H1 (cell line): ENCODE measurements at regions not wholly inside any gene's neighbourhood (a gene's known extent, or its start where the extent isn't known, plus 50 kb on each side); places are given as distances from the start of the nearest gene placed in this dataset.

Experiments
- CTCF ChIA-PET: fragments of 300-600 bp; sonication (Branson Sonifier 250); formaldehyde crosslinking; loops from one replicate; lab custom pipeline; 2021; ENCODE audit not compliant: partially characterized antibody; lab: Charles Lee
- POLR2A ChIA-PET: fragments of 300-600 bp; sonication (Branson Sonifier 250); formaldehyde crosslinking; loops from one replicate; lab custom pipeline; 2021; ENCODE audit warnings: inconsistent platforms; ENCODE audit not compliant: partially characterized antibody; lab: Charles Lee
- DNase-seq, 2 experiments: peaks; one replicate each; pipeline versions ENCODE4 v3.0.0 to v3.0.0-alpha.2; 2010 to 2022; ENCODE audit warnings: low spot score in 2 of 2, low read depth in 1 of 2, mixed read lengths in 1 of 2
- FAIRE-seq: peaks from 2 replicates; lab custom pipeline; 2011; peaks lifted over from hg19 to GRCh38; lab: Jason Lieb, UNC
- H2AFZ ChIP-seq: 2 replicates; pipeline ENCODE4 v1.8.1; 2012; ENCODE audit warnings: low read length, inconsistent platforms
- H2AK5ac ChIP-seq: 2 replicates; pipeline ENCODE4 v1.6.1; 2013; ENCODE audit warnings: low read depth, low read length
- H2BK120ac ChIP-seq: replicated peaks from 2 replicates; pipeline ENCODE3; 2013; ENCODE audit warnings: low read depth, low read length, inconsistent platforms
- H2BK12ac ChIP-seq: 2 replicates; pipeline ENCODE4 v1.6.1; 2013; ENCODE audit warnings: low read depth, low read length
- H2BK15ac ChIP-seq: 2 replicates; pipeline ENCODE4 v1.6.1; 2013; ENCODE audit warnings: low read length
- H2BK20ac ChIP-seq: 2 replicates; pipeline ENCODE4 v1.6.1; 2013; ENCODE audit warnings: low read length
- H2BK5ac ChIP-seq: 2 replicates; pipeline ENCODE4 v1.6.1; 2013; ENCODE audit warnings: low read depth, low read length
- H3K14ac ChIP-seq: 2 replicates; pipeline ENCODE4 v1.6.1; 2013; ENCODE audit warnings: inconsistent platforms; ENCODE audit not compliant: insufficient read length
- H3K18ac ChIP-seq: 2 replicates; pipeline ENCODE4 v1.6.1; 2013; ENCODE audit warnings: low read length; ENCODE audit errors: extremely low read depth
- H3K23ac ChIP-seq: 2 replicates; pipeline ENCODE4 v1.6.1; 2013; ENCODE audit warnings: inconsistent platforms; ENCODE audit not compliant: insufficient read length
- H3K23me2 ChIP-seq: 2 replicates; pipeline ENCODE4 v1.6.1; 2013; ENCODE audit warnings: low read depth, low read length
- H3K27ac ChIP-seq: 2 replicates; pipeline ENCODE4 v1.6.1; 2011; ENCODE audit warnings: low read depth, low read length, inconsistent platforms
- H3K27me3 ChIP-seq, 4 experiments: replicated peaks in 1 of 4; 1 replicate in 1 of 4; 2 replicates in 3 of 4; pipeline versions ENCODE4 v1.6.1 to v1.8.1; 2011 to 2013; ENCODE audit warnings: low read length in 3 of 4, mild to moderate bottlenecking in 3 of 4, inconsistent platforms in 2 of 4, mixed read lengths in 2 of 4, moderate library complexity in 1 of 4; ENCODE audit not compliant: control insufficient read depth in 3 of 4, insufficient read depth in 3 of 4; ENCODE audit errors: extremely low read depth in 1 of 4
- H3K36me3 ChIP-seq, 4 experiments: 2 replicates each; pipeline versions ENCODE4 v1.6.1 to v1.8.1; 2011 to 2013; ENCODE audit warnings: mild to moderate bottlenecking in 4 of 4, low read length in 3 of 4, moderate library complexity in 2 of 4, control low read depth in 1 of 4, inconsistent platforms in 1 of 4; ENCODE audit not compliant: insufficient read depth in 4 of 4, control insufficient read depth in 2 of 4
- H3K4ac ChIP-seq: replicated peaks from 2 replicates; pipeline ENCODE3; 2013; ENCODE audit warnings: low read length, low read depth, mixed read lengths, inconsistent platforms; ENCODE audit not compliant: insufficient read length
- H3K4me1 ChIP-seq, 4 experiments: replicated peaks in 1 of 4; 1 replicate in 1 of 4; 2 replicates in 3 of 4; pipeline versions ENCODE4 v1.6.1 to v1.8.1; 2011 to 2013; ENCODE audit warnings: low read length in 3 of 4, inconsistent platforms in 2 of 4, mixed read lengths in 1 of 4; ENCODE audit not compliant: insufficient read depth in 4 of 4, control insufficient read depth in 3 of 4
- H3K4me2 ChIP-seq, 2 experiments: 2 replicates each; pipeline versions ENCODE4 v1.6.1 to v1.8.1; 2011 to 2013; ENCODE audit warnings: low read depth in 2 of 2, low read length in 2 of 2, control low read depth in 1 of 2, inconsistent platforms in 1 of 2, mild to moderate bottlenecking in 1 of 2; ENCODE audit not compliant: insufficient read depth in 1 of 2
- H3K4me3 ChIP-seq, 4 experiments: fragments of 200-600, 300-600 bp in 1 of 4; sonication (generic), shearing (Covaris generic), sonication (Bioruptor Twin) in 1 of 4; 2 replicates each; pipeline versions ENCODE4 v1.5.1 to v1.8.1; 2011 to 2016; ENCODE audit warnings: low read length in 4 of 4, low read depth in 3 of 4, control low read depth in 2 of 4, inconsistent platforms in 2 of 4, mild to moderate bottlenecking in 2 of 4, mixed read lengths in 1 of 4, moderate library complexity in 1 of 4; ENCODE audit not compliant: insufficient read depth in 2 of 4; ENCODE audit errors: extremely low read depth in 1 of 4
- H3K56ac ChIP-seq: replicated peaks from 2 replicates; pipeline ENCODE3; 2013; ENCODE audit warnings: low read depth, mild to moderate bottlenecking, mixed read lengths, low read length, inconsistent platforms; ENCODE audit not compliant: insufficient read length
- H3K79me1 ChIP-seq: 2 replicates; pipeline ENCODE4 v1.6.1; 2013; ENCODE audit warnings: low read depth, low read length, control low read depth
- H3K79me2 ChIP-seq, 2 experiments: 2 replicates each; pipeline versions ENCODE4 v1.6.1 to v1.8.1; 2012 to 2013; ENCODE audit warnings: low read length in 2 of 2, mild to moderate bottlenecking in 2 of 2, inconsistent platforms in 1 of 2; ENCODE audit not compliant: insufficient read depth in 2 of 2, control insufficient read depth in 1 of 2
- H3K9ac ChIP-seq, 4 experiments: replicated peaks in 1 of 4; 1 replicate in 1 of 4; 2 replicates in 3 of 4; pipeline versions ENCODE4 v1.6.1 to v1.8.1; 2011 to 2013; ENCODE audit warnings: low read depth in 3 of 4, low read length in 3 of 4, control low read depth in 2 of 4, mild to moderate bottlenecking in 2 of 4, moderate library complexity in 2 of 4, inconsistent platforms in 1 of 4; ENCODE audit errors: extremely low read depth in 1 of 4
- H3K9me3 ChIP-seq, 2 experiments: 2 replicates each; pipeline versions ENCODE4 v1.6.1 to v1.8.1; 2012 to 2013; ENCODE audit warnings: mild to moderate bottlenecking in 2 of 2, moderate library complexity in 2 of 2, control low read depth in 1 of 2, inconsistent platforms in 1 of 2, low read depth in 1 of 2, low read length in 1 of 2, mixed read lengths in 1 of 2; ENCODE audit not compliant: insufficient read depth in 2 of 2
- H4K20me1 ChIP-seq, 2 experiments: replicated peaks in 1 of 2; 2 replicates each; pipeline versions ENCODE3 to v1.8.1; 2011 to 2013; ENCODE audit warnings: inconsistent platforms in 2 of 2, low read length in 2 of 2, mild to moderate bottlenecking in 1 of 2; ENCODE audit not compliant: insufficient read depth in 2 of 2, control insufficient read depth in 1 of 2
- H4K5ac ChIP-seq: 2 replicates; pipeline ENCODE4 v1.6.1; 2013; ENCODE audit warnings: low read length, low read depth, mixed read lengths, inconsistent platforms; ENCODE audit not compliant: insufficient read length
- H4K8ac ChIP-seq: 2 replicates; pipeline ENCODE4 v1.8.0; 2013; ENCODE audit warnings: mild to moderate bottlenecking, moderate library complexity, low read length, inconsistent platforms; ENCODE audit not compliant: insufficient read depth; ENCODE audit errors: extremely low read depth
- H4K91ac ChIP-seq: replicated peaks from 2 replicates; pipeline ENCODE3; 2013; ENCODE audit warnings: low read length, mixed read lengths, inconsistent platforms; ENCODE audit not compliant: insufficient read length
- CBX5 ChIP-seq: fragments of 300-800, 300-1000 bp; sonication (generic); IDR thresholded peaks from 2 replicates; pipeline ENCODE4 v1.7.1; 2016; ENCODE audit warnings: antibody characterized with exemption, low read length, low read depth
- CBX8 ChIP-seq: fragments of 300-800, 300-1000 bp; sonication (generic); IDR thresholded peaks from 2 replicates; pipeline ENCODE4 v1.7.1; 2016; ENCODE audit warnings: low read depth, low read length, borderline replicate concordance
- CHD2 ChIP-seq: IDR thresholded peaks from 2 replicates; pipeline ENCODE4 v1.6.1; 2012; ENCODE audit warnings: low read length, improper control_type of control experiment
- EZH2 ChIP-seq: fragments of 200-600 bp; sonication (generic); IDR thresholded peaks from 2 replicates; pipeline ENCODE4 v1.7.1; 2012; ENCODE audit warnings: low read depth, mild to moderate bottlenecking, moderate library complexity, low read length, inconsistent platforms; ENCODE audit not compliant: severe bottlenecking
- HDAC2 ChIP-seq, 2 experiments: fragments of 300-600 bp in 1 of 2; sonication (generic) in 1 of 2; IDR thresholded peaks; 2 replicates each; pipeline ENCODE4 v1.6.1; 2011 to 2012; ENCODE audit warnings: low read depth in 2 of 2, low read length in 2 of 2, mild to moderate bottlenecking in 2 of 2, moderate library complexity in 2 of 2, borderline replicate concordance in 1 of 2, inconsistent platforms in 1 of 2
- KDM1A ChIP-seq: fragments of 200-600, 300-600 bp; sonication (generic); IDR thresholded peaks from 2 replicates; pipeline ENCODE4 v1.7.1; 2016; ENCODE audit warnings: mild to moderate bottlenecking, low read length, borderline replicate concordance
- RAD21 ChIP-seq, 2 experiments: IDR thresholded peaks in 1 of 2; conservative IDR thresholded peaks in 1 of 2; 2 replicates each; pipeline ENCODE4 v1.6.1; 2011; ENCODE audit warnings: low read depth in 2 of 2, low read length in 2 of 2, improper control_type of control experiment in 1 of 2, inconsistent platforms in 1 of 2, mild to moderate bottlenecking in 1 of 2, moderate library complexity in 1 of 2
- RBBP5 ChIP-seq: IDR thresholded peaks from 2 replicates; pipeline ENCODE4 v1.7.1; 2012; ENCODE audit warnings: low read depth, mild to moderate bottlenecking, inconsistent platforms, low read length, moderate library complexity, borderline replicate concordance
- SIX5 ChIP-seq: IDR thresholded peaks from 2 replicates; pipeline ENCODE4 v1.6.1; 2011; ENCODE audit warnings: mild to moderate bottlenecking, low read depth, low read length
- ZNF274 ChIP-seq: IDR thresholded peaks from 2 replicates; pipeline ENCODE4 v1.7.0; 2012; ENCODE audit warnings: low read length, borderline replicate concordance; ENCODE audit errors: extremely low read depth
- WGBS, 2 experiments: shearing (Covaris generic) in 1 of 2; methylation state at CpG; one replicate each; pipeline versions ENCODE4 v1.1.6 to v1.1.7; 2013 to 2015; ENCODE audit warnings: low lambda C conversion rate in 2 of 2, mixed read lengths in 2 of 2, inconsistent platforms in 1 of 2, low coverage in 1 of 2, missing lambda C conversion rate in 1 of 2; ENCODE audit not compliant: insufficient replicate concordance in 2 of 2, insufficient coverage in 1 of 2, insufficient read length in 1 of 2; ENCODE audit errors: extremely low coverage in 1 of 2, missing lambda C conversion rate in 1 of 2; 5-methylcytosine and 5-hydroxymethylcytosine counted together
- TF ChIP-seq, protein P1 (sequence below), 3 experiments: IDR thresholded peaks; 1 replicate in 2 of 3; 2 replicates in 1 of 3; pipeline versions ENCODE4 v1.5.1 to v1.6.1; 2011; ENCODE audit warnings: low read length in 3 of 3, mild to moderate bottlenecking in 3 of 3, inconsistent platforms in 2 of 3, low read depth in 1 of 3, moderate library complexity in 1 of 3; ENCODE audit not compliant: insufficient read depth in 1 of 3; ENCODE audit errors: control extremely low read depth in 1 of 3

DNA sequence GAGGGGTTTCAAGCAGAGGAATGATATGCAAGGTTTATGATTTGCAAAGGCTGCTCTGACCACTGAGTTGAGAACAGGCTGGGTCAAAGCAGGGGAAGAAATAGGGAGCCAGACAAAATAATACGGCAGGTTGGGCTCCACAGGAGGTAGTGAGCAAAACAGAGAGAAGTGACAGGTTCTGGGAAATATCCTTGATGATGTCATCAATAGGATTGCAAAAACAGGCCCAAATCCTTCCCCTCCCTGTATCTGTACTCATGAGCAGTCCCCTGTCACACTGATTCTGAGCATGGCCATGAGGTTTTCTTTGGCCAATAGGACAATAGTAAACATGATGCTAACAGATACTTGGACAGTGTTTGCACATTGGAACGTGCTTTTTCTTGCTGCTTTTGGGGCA lies 471.8 kb upstream of the BRINP1 start:
- Histone ChIP-seq H3K9me3 (no peaks in the 10 kb centered on the region), H3K27me3 (no peaks in the 10 kb centered on the region), H2BK12ac (no peak overlapping the region), H3K4me2 (no peak overlapping the region), H3K4me1 (peaks cover 0 to 2% (median 0%) of the 10 kb centered on the region in 4 experiments; a peak in 1 of 7 replicates), H2BK15ac (no peak overlapping the region), H4K5ac (no peak overlapping the region), H3K27ac (no peak overlapping the region; the same call in 1 of the 2 replicates), H3K23me2 (no peaks in the 10 kb centered on the region), H3K36me3 (no peaks in the 10 kb centered on the region), H3K79me2 (no peaks in the 10 kb centered on the region), H3K56ac (no peak overlapping the region), H3K4ac (no peak overlapping the region), H4K20me1 (no peaks in the 10 kb centered on the region), H3K23ac (no peak overlapping the region), H4K8ac (no peak overlapping the region), H2BK5ac (no peak overlapping the region), H3K9ac (no peak overlapping the region), H3K18ac (no peak overlapping the region), H2AK5ac (no peak overlapping the region), H3K79me1 (no peaks in the 10 kb centered on the region), H3K14ac (no peak overlapping the region), H3K4me3 (no peak overlapping the region), H2BK120ac (no peak overlapping the region), H4K91ac (no peak overlapping the region), H2AFZ (no peak overlapping the region), H2BK20ac (no peak overlapping the region)
- WGBS, 2 experiments, result 76% methylated on average over 2 of the region's 2 CpGs; no CpG with 5 or more reads in 1 of the 2 experiments
- DNase-seq, result no peak
- POLR2A ChIA-PET, result no interaction called here
- FAIRE-seq, result no peak
- CTCF ChIA-PET, result interaction anchor here (0.5 kb wide), 1 partner anchor 238 kb away, joined by 4 read pairs; no protein-coding TSS in a partner anchor
- TF ChIP-seq ZNF274 (no peak), RAD21 (IDR thresholded peaks at IDR 0.05 in 1 of 2, conservative IDR thresholded peaks at IDR 0.05 in 1 of 2; ENCODE audit: low read depth in 2 of 2, low read length in 2 of 2) (no peak), CHD2 (no peak), KDM1A (no peak), HDAC2 (IDR thresholded peaks at IDR 0.05; ENCODE audit: borderline replicate concordance in 1 of 2, low read depth in 2 of 2, low read length in 2 of 2) (no peak), CBX5 (no peak), CBX8 (no peak), SIX5 (no peak), EZH2 (no peak), RBBP5 (no peak)
- TF ChIP-seq, protein P1, sequence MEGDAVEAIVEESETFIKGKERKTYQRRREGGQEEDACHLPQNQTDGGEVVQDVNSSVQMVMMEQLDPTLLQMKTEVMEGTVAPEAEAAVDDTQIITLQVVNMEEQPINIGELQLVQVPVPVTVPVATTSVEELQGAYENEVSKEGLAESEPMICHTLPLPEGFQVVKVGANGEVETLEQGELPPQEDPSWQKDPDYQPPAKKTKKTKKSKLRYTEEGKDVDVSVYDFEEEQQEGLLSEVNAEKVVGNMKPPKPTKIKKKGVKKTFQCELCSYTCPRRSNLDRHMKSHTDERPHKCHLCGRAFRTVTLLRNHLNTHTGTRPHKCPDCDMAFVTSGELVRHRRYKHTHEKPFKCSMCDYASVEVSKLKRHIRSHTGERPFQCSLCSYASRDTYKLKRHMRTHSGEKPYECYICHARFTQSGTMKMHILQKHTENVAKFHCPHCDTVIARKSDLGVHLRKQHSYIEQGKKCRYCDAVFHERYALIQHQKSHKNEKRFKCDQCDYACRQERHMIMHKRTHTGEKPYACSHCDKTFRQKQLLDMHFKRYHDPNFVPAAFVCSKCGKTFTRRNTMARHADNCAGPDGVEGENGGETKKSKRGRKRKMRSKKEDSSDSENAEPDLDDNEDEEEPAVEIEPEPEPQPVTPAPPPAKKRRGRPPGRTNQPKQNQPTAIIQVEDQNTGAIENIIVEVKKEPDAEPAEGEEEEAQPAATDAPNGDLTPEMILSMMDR (IDR thresholded peaks at IDR 0.05; ENCODE audit: control extremely low read depth in 1 of 3, insufficient read depth in 1 of 3, low read depth in 1 of 3, low read length in 3 of 3), result no peak
